SHP77 treated with DMSO at 0.1 percent for 48 hours (cell line): ENCODE measurements at regions not wholly inside any gene's neighbourhood (a gene's known extent, or its start where the extent isn't known, plus 50 kb on each side); places are given as distances from the start of the nearest gene placed in this dataset.
"Not testable (repeated sequence)": the region's sequence is repeated elsewhere in the genome, so short reads cannot be mapped to it uniquely, and the experiment has no call there.

Source experiments
- DNase-seq: peaks from one replicate; lab custom pipeline; 2025; lab: John Stamatoyannopoulos, UW

- no peak for DNase-seq
These were observed 56.4 kb downstream of the FOXF2 start for GRCh38 chr6:1445650-1446330.

GRCh38 chr6:1449896-1450295, 60.5 kb downstream of the FOXF2 start:
- DNase-seq = no peak

- no peak for DNase-seq
These were observed 63.6 kb downstream of the FOXF2 start for GRCh38 chr6:1453024-1453423.

- not testable (repeated sequence) for DNase-seq
These were observed 67.4 kb downstream of the FOXF2 start for GRCh38 chr6:1456816-1457215.

DNA sequence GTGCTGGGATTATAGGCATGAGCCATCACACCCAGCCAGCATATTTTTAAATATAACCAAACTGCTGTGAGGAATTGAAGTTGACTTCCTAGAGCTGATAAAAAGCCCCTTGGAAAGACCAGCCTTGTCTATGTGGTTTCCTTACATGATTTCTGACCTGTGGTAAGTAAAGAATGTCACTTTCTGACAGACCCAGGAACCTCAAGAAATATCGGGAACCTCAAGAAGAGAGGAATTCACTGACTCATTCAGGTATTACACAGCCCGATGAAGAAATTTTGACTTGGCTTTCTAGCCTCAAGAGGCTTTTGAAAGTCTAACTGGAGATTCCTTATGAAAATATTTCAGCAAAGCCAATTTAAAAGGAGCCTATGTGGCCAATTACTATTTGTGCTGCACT, 71.8 kb downstream of the FOXF2 start:
- DNase-seq = no peak

GRCh38 chr6:1461736-1462135, 72.4 kb downstream of the FOXF2 start:
- no peak for DNase-seq

- DNase-seq = no peak
These were observed 73.9 kb downstream of the FOXF2 start for GRCh38 chr6:1463275-1463674.

- DNase-seq = no peak
These were observed 74.5 kb downstream of the FOXF2 start for GRCh38 chr6:1463751-1464426.

DNA sequence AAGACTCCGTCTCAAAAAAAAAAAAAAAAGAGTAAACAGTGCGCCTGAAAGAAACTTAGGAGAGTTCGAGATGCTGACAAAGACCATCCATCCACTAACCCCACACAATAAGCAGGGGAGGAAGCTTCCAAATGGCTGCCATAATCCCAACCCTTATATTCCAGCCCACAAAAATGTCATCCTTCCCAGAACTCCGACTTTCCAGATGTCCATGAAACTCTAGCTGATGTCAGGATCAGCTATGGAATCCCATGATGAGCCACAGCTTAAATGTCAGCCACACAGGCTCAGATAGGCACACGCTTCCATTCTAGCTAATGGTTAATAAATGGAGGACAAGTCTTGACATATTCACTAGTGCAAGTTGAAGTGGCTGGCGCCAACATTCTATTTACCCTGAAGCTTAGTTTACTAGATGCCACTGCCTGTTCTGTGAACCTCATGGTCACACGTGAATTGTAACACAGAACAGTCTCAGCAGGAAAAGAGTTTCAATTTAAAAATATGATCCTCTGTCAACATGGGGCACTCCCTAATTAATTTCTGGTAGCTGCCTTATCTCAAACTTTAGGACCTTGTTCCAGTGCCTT, 75.5 kb downstream of the FOXF2 start:
- DNase-seq = no peak

GRCh38 chr6:1468126-1468525, 78.8 kb downstream of the FOXF2 start:
- DNase-seq = no peak

DNA sequence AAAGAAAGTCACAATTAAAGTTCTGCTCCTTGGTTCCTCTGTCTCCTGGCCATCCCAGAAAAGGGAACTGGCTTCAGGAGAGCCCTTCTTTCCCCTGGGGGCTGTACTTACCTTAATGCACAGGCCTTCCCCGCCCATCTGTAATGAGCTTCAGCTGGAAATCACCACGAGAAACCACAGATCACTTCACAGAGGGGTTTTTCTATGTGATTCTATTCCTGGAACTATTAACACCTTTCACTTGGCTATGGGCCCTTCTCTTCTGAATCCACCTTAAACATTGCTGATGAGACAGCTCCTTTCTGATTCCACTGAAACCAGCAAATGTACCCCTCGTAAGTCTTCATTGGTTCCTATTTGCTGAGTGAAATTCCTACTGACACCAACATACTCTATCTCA, 80.7 kb downstream of the FOXF2 start:
- DNase-seq = no peak

GRCh38 chr6:1472643-1473042, 83.3 kb downstream of the FOXF2 start:
- no peak for DNase-seq

- DNase-seq = no peak
These were observed 83.8 kb downstream of the FOXF2 start for GRCh38 chr6:1473166-1473565.

DNA sequence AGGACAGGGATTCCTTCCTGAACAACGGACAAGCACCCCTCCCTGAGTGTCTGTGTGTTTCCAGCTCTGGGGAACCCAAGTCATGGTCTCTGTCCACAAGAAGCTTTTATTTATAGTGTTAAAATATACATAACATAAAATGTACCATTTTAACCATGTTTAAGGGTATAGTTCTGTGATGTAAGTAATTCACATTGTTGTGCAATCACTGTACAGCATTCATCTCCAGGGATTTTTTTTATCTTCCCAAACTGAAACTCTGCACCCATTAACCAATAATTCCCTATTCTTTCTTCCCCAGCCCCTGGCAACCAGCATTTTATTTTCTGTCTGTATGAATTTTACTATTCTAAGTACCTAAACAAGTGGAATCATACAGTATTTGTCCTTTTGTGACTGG, 84.2 kb downstream of the FOXF2 start:
- DNase-seq = no peak

DNA sequence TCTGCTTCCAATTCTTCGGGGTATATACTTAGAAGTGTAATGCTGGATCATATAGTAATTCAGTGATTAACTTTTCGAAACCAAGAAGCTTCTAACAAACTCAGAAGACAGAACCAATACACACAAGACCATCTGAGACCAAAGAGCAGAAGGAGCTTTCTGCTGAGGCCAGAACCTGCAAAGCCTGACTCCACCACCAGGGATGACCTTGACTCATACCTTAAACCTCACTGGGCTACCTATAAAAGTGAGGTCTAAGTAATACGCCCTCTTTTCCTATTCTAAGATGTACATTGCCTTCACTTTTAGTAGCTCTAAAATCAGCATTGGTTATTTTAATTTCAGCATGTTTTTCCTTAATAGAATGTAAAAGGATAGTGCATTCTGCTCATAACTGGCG, 84.8 kb downstream of the FOXF2 start:
- DNase-seq = no peak

GRCh38 chr6:1475174-1475573, 85.8 kb downstream of the FOXF2 start:
- no peak for DNase-seq

DNA sequence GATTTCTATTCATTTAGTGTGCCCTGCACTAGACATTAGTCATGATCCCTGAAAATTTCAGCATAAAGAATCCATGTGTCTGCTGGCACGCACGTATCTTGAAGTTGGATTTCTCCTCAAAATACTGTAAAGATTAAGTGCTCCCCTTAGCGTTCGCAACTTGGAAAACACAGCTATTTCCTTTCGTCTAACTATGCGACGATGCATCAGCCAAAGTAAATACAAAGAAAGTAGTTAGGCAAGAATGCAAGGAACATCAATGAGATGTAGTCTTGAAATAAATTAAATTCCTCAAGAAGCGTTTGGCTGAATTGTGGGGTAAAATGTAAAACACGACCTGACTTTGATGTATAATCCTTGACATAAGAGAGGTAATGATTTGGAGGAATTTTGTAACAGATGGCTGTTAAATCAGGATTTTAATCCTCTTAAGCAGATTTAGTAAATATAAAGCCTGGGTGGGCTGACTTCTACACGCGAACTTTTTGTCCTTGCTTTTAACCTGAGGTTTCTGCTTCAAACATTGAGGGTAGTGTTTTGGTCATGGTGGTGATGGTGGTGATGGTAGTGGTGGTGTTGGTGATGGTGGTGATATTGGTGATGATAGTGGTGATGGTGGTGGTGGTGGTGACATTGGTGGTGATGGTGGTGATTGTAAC, 88.2 kb downstream of the FOXF2 start:
- no peak for DNase-seq

DNA sequence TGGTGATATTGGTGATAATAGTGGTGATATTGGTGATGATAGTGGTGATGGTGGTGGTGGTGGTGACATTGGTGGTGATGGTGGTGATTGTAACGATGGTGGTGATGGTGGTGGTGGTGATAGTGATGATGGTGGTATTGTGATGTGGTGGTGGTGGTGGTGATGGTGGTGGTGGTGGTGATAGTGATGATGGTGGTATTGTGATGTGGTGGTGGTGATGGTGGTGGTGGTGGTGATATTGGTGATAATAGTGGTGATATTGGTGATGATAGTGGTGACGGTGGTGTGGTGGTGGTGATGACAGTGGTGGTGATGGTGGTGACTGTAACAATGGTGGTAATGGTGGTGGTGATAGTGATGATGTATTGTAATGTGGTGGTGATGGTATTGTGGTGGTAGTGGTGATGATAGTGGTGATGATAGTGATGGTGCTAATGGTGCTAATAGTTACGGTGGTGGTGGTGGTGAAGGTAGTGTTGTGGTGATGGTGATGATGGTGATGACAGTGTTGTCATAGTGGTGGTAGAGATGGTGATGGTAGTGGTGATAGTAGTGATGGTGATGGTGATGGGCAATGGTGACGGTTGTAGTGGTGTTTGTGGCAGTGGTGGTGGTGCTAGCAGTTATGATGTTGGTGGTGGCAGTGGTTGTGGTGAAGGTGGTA, 88.9 kb downstream of the FOXF2 start:
- not testable (repeated sequence) for DNase-seq

GRCh38 chr6:1479095-1479494, 89.7 kb downstream of the FOXF2 start:
- DNase-seq = no peak

DNA sequence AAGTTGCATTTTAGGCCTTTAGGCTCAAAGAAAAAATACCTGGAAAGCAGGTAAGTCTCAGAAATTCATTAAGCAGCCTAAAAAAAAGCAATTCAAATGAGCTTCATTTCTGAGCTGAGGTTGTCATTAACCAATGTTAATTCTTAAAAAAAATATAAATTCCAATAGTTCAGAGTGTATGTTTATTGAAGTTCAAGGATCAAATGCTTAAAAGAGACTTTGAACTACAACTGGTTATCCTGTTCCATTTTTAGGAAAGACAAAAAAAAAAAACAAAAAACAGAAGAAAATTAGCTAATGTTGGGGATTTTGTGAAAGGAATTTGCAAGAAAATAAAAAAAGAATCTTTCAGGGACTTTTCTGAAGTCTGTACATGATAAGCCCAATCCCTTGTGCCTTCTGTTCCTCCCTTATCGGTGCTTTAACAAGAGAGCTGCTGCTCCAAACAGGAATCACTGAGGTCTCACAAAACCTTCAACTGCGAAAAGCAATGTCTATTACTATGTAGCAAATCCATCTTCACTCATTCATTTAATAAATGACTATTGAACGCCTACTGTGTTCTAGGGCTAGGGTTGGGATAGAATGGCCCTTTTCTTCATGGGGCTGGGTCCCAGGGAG, 90.3 kb downstream of the FOXF2 start:
- DNase-seq = no peak

GRCh38 chr6:1481286-1481685, 91.9 kb downstream of the FOXF2 start:
- DNase-seq = no peak
